ENCODE measurements at regions not wholly inside any gene's neighbourhood (a gene's known extent, or its start where the extent isn't known, plus 50 kb on each side); places are given as distances from the start of the nearest gene placed in this dataset.

GRCh38 chr4:146041139-146042004, 102.7 kb upstream of the ZNF827 start:
- POLR2A ChIA-PET: no interaction called here
- TF ChIP-seq ZIC2 (tag by site-specific recombination; IDR thresholded peaks at IDR 0.05) (no peak), ZFP69B (tag by site-specific recombination; IDR thresholded peaks at IDR 0.05) (no peak), ZNF184 (tag by site-specific recombination; IDR thresholded peaks at IDR 0.05) (no peak), REPIN1 (tag by site-specific recombination; IDR thresholded peaks at IDR 0.05; ENCODE audit: low read depth) (no peak), ZNF596 (tag by site-specific recombination; IDR thresholded peaks at IDR 0.05) (no peak), ZNF214 (tag by site-specific recombination; IDR thresholded peaks at IDR 0.05; ENCODE audit: borderline replicate concordance) (no peak), ZNF843 (tag by site-specific recombination; IDR thresholded peaks at IDR 0.05) (no peak), CTCF (tag by site-specific recombination; IDR thresholded peaks at IDR 0.05) (no peak), ZNF837 (tag by site-specific recombination; IDR thresholded peaks at IDR 0.05) (no peak), ZNF133 (tag by site-specific recombination; IDR thresholded peaks at IDR 0.05) (no peak), ZBTB1 (tag by site-specific recombination; IDR thresholded peaks at IDR 0.05) (no peak), SP7 (tag by site-specific recombination; IDR thresholded peaks at IDR 0.05) (no peak), ZNF529 (tag by site-specific recombination; IDR thresholded peaks at IDR 0.05; ENCODE audit: insufficient replicate concordance) (no peak), ZNF341 (tag by site-specific recombination; IDR thresholded peaks at IDR 0.05; ENCODE audit: low read depth) (no peak), ZNF221 (tag by site-specific recombination; IDR thresholded peaks at IDR 0.05; ENCODE audit: borderline replicate concordance) (no peak)
- CTCF ChIA-PET: no interaction called here
- Histone ChIP-seq H3K4me3 (ENCODE audit: low read depth, low read length) (no peak overlapping the region), H3K36me3 (ENCODE audit: control insufficient read depth in 2 of 2, insufficient read depth in 1 of 2, low read length in 2 of 2) (no peaks in the 10 kb centered on the region), H3K4me1 (ENCODE audit: control insufficient read depth, insufficient read depth, low read length) (no peaks in the 10 kb centered on the region), H3K27ac (ENCODE audit: extremely low read depth, low read depth, low read length) (no peak overlapping the region), H3K9me3 (ENCODE audit: control insufficient read depth, insufficient read depth, low read depth, low read length) (no peaks in the 10 kb centered on the region)

GRCh38 chr4:146040623-146041022, 102.0 kb upstream of the ZNF827 start:
- no peaks in the 10 kb centered on the region for H3K9me3 ChIP-seq (ENCODE audit: control insufficient read depth, insufficient read depth, low read depth, low read length)
- TF ChIP-seq ZFP41 (tag by site-specific recombination; IDR thresholded peaks at IDR 0.05; ENCODE audit: borderline replicate concordance): no peak
- no peak for TF ChIP-seq KLF9 (tag by site-specific recombination; IDR thresholded peaks at IDR 0.05; ENCODE audit: low read depth)
- TF ChIP-seq KLF16 (tag by site-specific recombination; IDR thresholded peaks at IDR 0.05): no peak
- no peak for TF ChIP-seq ZNF514 (tag by site-specific recombination; IDR thresholded peaks at IDR 0.05)
- TF ChIP-seq GLIS2 (tag by site-specific recombination; IDR thresholded peaks at IDR 0.05): no peak
- POLR2A ChIA-PET: no interaction called here

GRCh38 chr4:146033149-146033548, 94.5 kb upstream of the ZNF827 start:
- ChIA-PET CTCF (no interaction called here), POLR2A (no interaction called here)
- H3K4me1 ChIP-seq (ENCODE audit: control insufficient read depth, insufficient read depth, low read length): no peaks in the 10 kb centered on the region
- no peaks in the 10 kb centered on the region for H3K36me3 ChIP-seq (ENCODE audit: control insufficient read depth in 2 of 2, insufficient read depth in 1 of 2, low read length in 2 of 2)
- H3K4me3 ChIP-seq (ENCODE audit: low read depth, low read length): no peak overlapping the region
- H3K27ac ChIP-seq (ENCODE audit: extremely low read depth, low read depth, low read length): no peak overlapping the region
- H3K9me3 ChIP-seq (ENCODE audit: control insufficient read depth, insufficient read depth, low read depth, low read length): no peaks in the 10 kb centered on the region
- no peak for TF ChIP-seq ZNF24 (tag by site-specific recombination; IDR thresholded peaks at IDR 0.05)
- no peak for TF ChIP-seq OSR2 (tag by site-specific recombination; IDR thresholded peaks at IDR 0.05)
- TF ChIP-seq ZNF221 (tag by site-specific recombination; IDR thresholded peaks at IDR 0.05; ENCODE audit: borderline replicate concordance): no peak
- no peak for TF ChIP-seq ZXDB (tag by site-specific recombination; IDR thresholded peaks at IDR 0.05)
- no peak for TF ChIP-seq ZNF624 (tag by site-specific recombination; IDR thresholded peaks at IDR 0.05)
- no peak for TF ChIP-seq REST (tag by site-specific recombination; IDR thresholded peaks at IDR 0.05)
- TF ChIP-seq ZNF248 (tag by site-specific recombination; IDR thresholded peaks at IDR 0.05): no peak
- TF ChIP-seq ZBTB20 (tag by site-specific recombination; IDR thresholded peaks at IDR 0.05): no peak
- TF ChIP-seq ZNF48 (tag by site-specific recombination; IDR thresholded peaks at IDR 0.05): no peak

More at GRCh38 chr4:146040623-146041022, 102.0 kb upstream of the ZNF827 start:
- H3K4me1 ChIP-seq (ENCODE audit: control insufficient read depth, insufficient read depth, low read length): no peaks in the 10 kb centered on the region
- no peak overlapping the region for H3K4me3 ChIP-seq (ENCODE audit: low read depth, low read length)
- CTCF ChIA-PET: no interaction called here
- no peaks in the 10 kb centered on the region for H3K36me3 ChIP-seq (ENCODE audit: control insufficient read depth in 2 of 2, insufficient read depth in 1 of 2, low read length in 2 of 2)
- no peak overlapping the region for H3K27ac ChIP-seq (ENCODE audit: extremely low read depth, low read depth, low read length)

All from HEK293 (cell line).